Uterus (tissue), 2 donors: ENCODE measurements at regions not wholly inside any gene's neighbourhood (a gene's known extent, or its start where the extent isn't known, plus 50 kb on each side); places are given as distances from the start of the nearest gene placed in this dataset.

Experiments
- POLR2A ChIP-seq, 2 donors: fragments of 450-650 bp; IDR thresholded peaks; one replicate each; pipeline ENCODE4 v1.6.1; 2016; ENCODE audit warnings: antibody characterized with exemption in 2 of 2, mild to moderate bottlenecking in 1 of 2, moderate library complexity in 1 of 2
- TF ChIP-seq, protein P1 (sequence below), 4 experiments: fragments of 200-600 bp in 2 of 4; fragments of 450-650 bp in 2 of 4; sonication (generic) in 2 of 4; IDR thresholded peaks; one replicate each; pipeline ENCODE4 v1.5.1; 2016 to 2019; ENCODE audit warnings: antibody characterized with exemption in 4 of 4, mild to moderate bottlenecking in 2 of 4, moderate library complexity in 1 of 4

DNA sequence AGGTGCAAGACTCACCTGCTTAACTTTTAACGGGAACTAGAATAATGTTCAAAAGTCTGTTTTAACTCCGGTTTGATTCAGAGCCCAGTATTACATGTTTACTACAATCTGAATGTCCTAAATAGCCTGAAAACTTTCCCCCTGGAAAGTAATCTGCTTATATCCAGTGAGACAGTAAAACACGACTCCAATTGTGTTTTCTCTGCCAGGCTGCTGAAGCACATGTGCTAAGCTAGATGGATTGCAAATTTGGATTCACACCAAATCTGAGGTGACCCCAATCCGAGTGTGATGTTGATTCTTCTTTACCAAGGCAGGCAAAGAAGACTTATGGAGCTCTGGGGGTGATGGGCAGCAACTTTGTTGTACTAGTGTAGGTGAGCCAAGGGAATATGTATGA, 158.7 kb upstream of the PDGFD start:
- TF ChIP-seq POLR2A (IDR thresholded peaks at IDR 0.05), result no peak
- TF ChIP-seq, protein P1, sequence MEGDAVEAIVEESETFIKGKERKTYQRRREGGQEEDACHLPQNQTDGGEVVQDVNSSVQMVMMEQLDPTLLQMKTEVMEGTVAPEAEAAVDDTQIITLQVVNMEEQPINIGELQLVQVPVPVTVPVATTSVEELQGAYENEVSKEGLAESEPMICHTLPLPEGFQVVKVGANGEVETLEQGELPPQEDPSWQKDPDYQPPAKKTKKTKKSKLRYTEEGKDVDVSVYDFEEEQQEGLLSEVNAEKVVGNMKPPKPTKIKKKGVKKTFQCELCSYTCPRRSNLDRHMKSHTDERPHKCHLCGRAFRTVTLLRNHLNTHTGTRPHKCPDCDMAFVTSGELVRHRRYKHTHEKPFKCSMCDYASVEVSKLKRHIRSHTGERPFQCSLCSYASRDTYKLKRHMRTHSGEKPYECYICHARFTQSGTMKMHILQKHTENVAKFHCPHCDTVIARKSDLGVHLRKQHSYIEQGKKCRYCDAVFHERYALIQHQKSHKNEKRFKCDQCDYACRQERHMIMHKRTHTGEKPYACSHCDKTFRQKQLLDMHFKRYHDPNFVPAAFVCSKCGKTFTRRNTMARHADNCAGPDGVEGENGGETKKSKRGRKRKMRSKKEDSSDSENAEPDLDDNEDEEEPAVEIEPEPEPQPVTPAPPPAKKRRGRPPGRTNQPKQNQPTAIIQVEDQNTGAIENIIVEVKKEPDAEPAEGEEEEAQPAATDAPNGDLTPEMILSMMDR (IDR thresholded peaks at IDR 0.05), result no peak
